Neuron (in vitro differentiated cells): ENCODE measurements at regions not wholly inside any gene's neighbourhood (a gene's known extent, or its start where the extent isn't known, plus 50 kb on each side); places are given as distances from the start of the nearest gene placed in this dataset.

ENCODE experiments used
- H2AFZ ChIP-seq: one replicate; pipeline ENCODE4 v1.6.1; 2013; ENCODE audit warnings: low read depth, mild to moderate bottlenecking, inconsistent platforms, low read length, moderate library complexity
- H3K27me3 ChIP-seq: one replicate; pipeline ENCODE4 v1.6.1; 2013; ENCODE audit warnings: low read length; ENCODE audit not compliant: insufficient read depth
- H3K36me3 ChIP-seq: one replicate; pipeline ENCODE4 v1.6.1; 2013; ENCODE audit warnings: low read length; ENCODE audit not compliant: insufficient read depth
- H3K4me1 ChIP-seq: one replicate; pipeline ENCODE4 v1.6.1; 2013; ENCODE audit warnings: low read length; ENCODE audit not compliant: insufficient read depth
- H3K4me3 ChIP-seq: 2 replicates; pipeline ENCODE4 v1.5.1; 2013; ENCODE audit warnings: mild to moderate bottlenecking, low read length, moderate library complexity
- H3K9me3 ChIP-seq: one replicate; pipeline ENCODE4 v1.6.1; 2013; ENCODE audit warnings: low read length

GRCh38 chr17:65394811-65395472 lies 166.5 kb downstream of the AXIN2 start:
- Histone ChIP-seq H3K4me1 (peaks cover 20% of the 10 kb centered on the region), H3K4me3 (no peak overlapping the region), H2AFZ (no peak overlapping the region), H3K9me3 (no peaks in the 10 kb centered on the region), H3K27me3 (no peaks in the 10 kb centered on the region), H3K36me3 (no peaks in the 10 kb centered on the region)

- H3K36me3 ChIP-seq, result no peaks in the 10 kb centered on the region
- H3K4me3 ChIP-seq, result no peak overlapping the region
- no peaks in the 10 kb centered on the region for H3K9me3 ChIP-seq
- no peaks in the 10 kb centered on the region for H3K27me3 ChIP-seq
- peaks cover 20% of the 10 kb centered on the region for H3K4me1 ChIP-seq
- H2AFZ ChIP-seq, result no peak overlapping the region
Observed at GRCh38 chr17:65393514-65393913, 167.9 kb downstream of the AXIN2 start.

GRCh38 chr17:65389949-65390348 lies 171.5 kb downstream of the AXIN2 start:
- H3K4me3 ChIP-seq, result no peak overlapping the region

GRCh38 chr17:65389426-65389825 lies 172.0 kb downstream of the AXIN2 start:
- peaks cover 10% of the 10 kb centered on the region for H3K4me1 ChIP-seq
- H3K27me3 ChIP-seq, result no peaks in the 10 kb centered on the region
- no peak overlapping the region for H2AFZ ChIP-seq
- H3K36me3 ChIP-seq, result no peaks in the 10 kb centered on the region
- no peak overlapping the region for H3K4me3 ChIP-seq
- H3K9me3 ChIP-seq, result no peaks in the 10 kb centered on the region

More at GRCh38 chr17:65389949-65390348, 171.5 kb downstream of the AXIN2 start:
- Histone ChIP-seq H3K9me3 (no peaks in the 10 kb centered on the region), H3K36me3 (no peaks in the 10 kb centered on the region), H2AFZ (no peak overlapping the region), H3K27me3 (no peaks in the 10 kb centered on the region), H3K4me1 (peaks cover 10% of the 10 kb centered on the region)

- H3K4me3 ChIP-seq, result no peak overlapping the region
- H2AFZ ChIP-seq, result no peak overlapping the region
- H3K4me1 ChIP-seq, result peaks cover 8% of the 10 kb centered on the region
- H3K9me3 ChIP-seq, result no peaks in the 10 kb centered on the region
- no peaks in the 10 kb centered on the region for H3K36me3 ChIP-seq
- no peaks in the 10 kb centered on the region for H3K27me3 ChIP-seq
Observed at GRCh38 chr17:65388911-65389310, 172.5 kb downstream of the AXIN2 start.

- Histone ChIP-seq H2AFZ (no peak overlapping the region), H3K4me3 (no peak overlapping the region), H3K36me3 (no peaks in the 10 kb centered on the region), H3K9me3 (no peaks in the 10 kb centered on the region), H3K27me3 (no peaks in the 10 kb centered on the region), H3K4me1 (no peaks in the 10 kb centered on the region)
Observed at GRCh38 chr17:65387322-65387721, 174.1 kb downstream of the AXIN2 start.

GRCh38 chr17:65385726-65386125 lies 175.7 kb downstream of the AXIN2 start:
- H3K4me3 ChIP-seq, result no peak overlapping the region
- H3K9me3 ChIP-seq, result no peaks in the 10 kb centered on the region
- H3K27me3 ChIP-seq, result no peaks in the 10 kb centered on the region
- H3K4me1 ChIP-seq, result no peaks in the 10 kb centered on the region
- no peak overlapping the region for H2AFZ ChIP-seq
- no peaks in the 10 kb centered on the region for H3K36me3 ChIP-seq

- Histone ChIP-seq H3K4me1 (no peaks in the 10 kb centered on the region), H3K27me3 (no peaks in the 10 kb centered on the region), H3K36me3 (no peaks in the 10 kb centered on the region), H3K4me3 (no peak overlapping the region), H3K9me3 (no peaks in the 10 kb centered on the region), H2AFZ (no peak overlapping the region)
Observed at GRCh38 chr17:65385071-65385470, 176.4 kb downstream of the AXIN2 start.

GRCh38 chr17:65381152-65381551 lies 180.3 kb downstream of the AXIN2 start:
- Histone ChIP-seq H3K27me3 (no peaks in the 10 kb centered on the region), H3K36me3 (no peaks in the 10 kb centered on the region), H3K9me3 (no peaks in the 10 kb centered on the region), H3K4me1 (no peaks in the 10 kb centered on the region), H2AFZ (no peak overlapping the region), H3K4me3 (no peak overlapping the region)

GRCh38 chr17:65374966-65375365 lies 186.5 kb downstream of the AXIN2 start:
- H3K9me3 ChIP-seq, result no peaks in the 10 kb centered on the region
- no peaks in the 10 kb centered on the region for H3K4me1 ChIP-seq
- no peak overlapping the region for H2AFZ ChIP-seq
- H3K36me3 ChIP-seq, result no peaks in the 10 kb centered on the region
- no peaks in the 10 kb centered on the region for H3K27me3 ChIP-seq
- no peak overlapping the region for H3K4me3 ChIP-seq

GRCh38 chr17:65371702-65372101 lies 189.7 kb downstream of the AXIN2 start:
- Histone ChIP-seq H3K27me3 (no peaks in the 10 kb centered on the region), H3K4me1 (peaks cover 3% of the 10 kb centered on the region), H3K36me3 (no peaks in the 10 kb centered on the region), H3K9me3 (peaks cover 2% of the 10 kb centered on the region), H3K4me3 (no peak overlapping the region), H2AFZ (no peak overlapping the region)

GRCh38 chr17:65370669-65371131 lies 190.7 kb downstream of the AXIN2 start:
- peaks cover 3% of the 10 kb centered on the region for H3K4me1 ChIP-seq
- no peak overlapping the region for H2AFZ ChIP-seq
- no peaks in the 10 kb centered on the region for H3K36me3 ChIP-seq
- H3K4me3 ChIP-seq, result no peak overlapping the region
- peaks cover 2% of the 10 kb centered on the region for H3K9me3 ChIP-seq
- no peaks in the 10 kb centered on the region for H3K27me3 ChIP-seq

GRCh38 chr17:65368341-65368740 lies 193.1 kb downstream of the AXIN2 start:
- H3K9me3 ChIP-seq, result peaks cover 2% of the 10 kb centered on the region
- H3K4me3 ChIP-seq, result no peak overlapping the region
- peaks cover 14% of the 10 kb centered on the region for H3K4me1 ChIP-seq
- H3K27me3 ChIP-seq, result no peaks in the 10 kb centered on the region
- no peaks in the 10 kb centered on the region for H3K36me3 ChIP-seq
- no peak overlapping the region for H2AFZ ChIP-seq
